Spleen (tissue), 7 donors: ENCODE measurements at regions not wholly inside any gene's neighbourhood (a gene's known extent, or its start where the extent isn't known, plus 50 kb on each side); places are given as distances from the start of the nearest gene placed in this dataset.

Experiments
- CTCF ChIP-seq, 11 experiments: fragments of 200-600 bp in 7 of 11; fragments of 450-650 bp in 4 of 11; sonication (generic) in 4 of 11; IDR thresholded peaks in 8 of 11; conservative IDR thresholded peaks in 3 of 11; 1 replicate in 7 of 11; 2 replicates in 4 of 11; pipeline versions ENCODE4 v1.4.0 to v1.8.0; 2016 to 2021; ENCODE audit warnings: antibody characterized with exemption in 11 of 11, inconsistent platforms in 4 of 11, mild to moderate bottlenecking in 1 of 11
- POLR2A ChIP-seq, 3 donors: fragments of 450-650 bp; IDR thresholded peaks; one replicate each; pipeline ENCODE4 v1.5.1; 2017; ENCODE audit warnings: antibody characterized with exemption in 3 of 3, mild to moderate bottlenecking in 1 of 3
- POLR2AphosphoS5 ChIP-seq, 3 donors: sonication (generic); formaldehyde crosslinking; IDR thresholded peaks; one replicate each; pipeline ENCODE4 v1.5.1; 2017; ENCODE audit warnings: antibody characterized with exemption in 3 of 3
- donor health status: DM: no; HTN: no; CAD: no; lungs with moderate emphysema.
- donor health status: DM: no; HTN: no; CAD: no.
- donor health status: DM: no; HTN: no; CAD: no.

GRCh38 chr17:79671085-79671694, 59.6 kb upstream of the ENPP7 start:
- no peak for TF ChIP-seq POLR2A (IDR thresholded peaks at IDR 0.05)
- no peak for TF ChIP-seq CTCF (IDR thresholded peaks at IDR 0.05 in 8 of 11, conservative IDR thresholded peaks at IDR 0.05 in 3 of 11)
- no peak for TF ChIP-seq POLR2AphosphoS5 (IDR thresholded peaks at IDR 0.05)
